GM19351 (cell line): ENCODE measurements at regions not wholly inside any gene's neighbourhood (a gene's known extent, or its start where the extent isn't known, plus 50 kb on each side); places are given as distances from the start of the nearest gene placed in this dataset.
"Not testable (repeated sequence)": the region's sequence is repeated elsewhere in the genome, so short reads cannot be mapped to it uniquely, and the experiment has no call there.

Experiments used
- ATAC-seq: cut with Tn5 transposase; IDR thresholded peaks from one replicate; pipeline ENCODE4 v1.9.1; 2021; ENCODE audit warnings: mild to moderate bottlenecking, moderate library complexity; ENCODE audit not compliant: unreplicated experiment

DNA sequence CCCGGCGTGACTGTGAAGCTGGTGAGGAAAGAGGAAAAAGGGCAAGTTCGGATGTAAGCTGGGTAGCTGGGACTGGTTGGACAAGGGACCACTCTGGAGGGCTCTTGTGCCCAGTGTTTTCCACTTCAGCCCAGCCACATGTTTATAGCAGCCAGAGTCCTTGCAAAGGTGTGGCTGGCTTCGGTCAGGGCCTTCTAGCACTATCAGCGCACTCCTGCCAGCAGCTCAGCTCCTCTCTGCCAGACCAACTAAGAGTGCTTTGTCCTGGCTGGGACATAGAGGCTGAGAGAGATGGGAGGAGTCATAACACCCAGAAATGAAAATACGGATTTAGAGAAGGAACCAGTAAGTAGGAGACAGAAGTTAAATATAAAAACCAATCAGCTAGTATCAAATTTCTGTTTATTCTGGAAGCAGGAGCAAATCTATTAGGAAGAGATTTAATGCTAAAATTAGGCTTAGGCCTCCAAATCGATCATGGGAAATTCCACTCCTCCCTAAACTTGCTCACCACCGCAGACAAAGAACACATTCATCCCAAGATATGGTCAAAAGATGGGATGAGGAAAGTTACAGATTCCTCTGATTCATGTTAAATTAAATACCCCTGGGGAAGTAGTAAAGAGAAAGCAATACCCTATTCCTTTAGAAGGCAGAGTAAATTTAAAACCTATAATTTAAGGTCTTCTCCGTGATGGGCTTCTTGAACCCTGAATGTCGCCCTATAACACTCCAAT, 135.0 kb downstream of the RALA start:
- no peak for ATAC-seq

DNA sequence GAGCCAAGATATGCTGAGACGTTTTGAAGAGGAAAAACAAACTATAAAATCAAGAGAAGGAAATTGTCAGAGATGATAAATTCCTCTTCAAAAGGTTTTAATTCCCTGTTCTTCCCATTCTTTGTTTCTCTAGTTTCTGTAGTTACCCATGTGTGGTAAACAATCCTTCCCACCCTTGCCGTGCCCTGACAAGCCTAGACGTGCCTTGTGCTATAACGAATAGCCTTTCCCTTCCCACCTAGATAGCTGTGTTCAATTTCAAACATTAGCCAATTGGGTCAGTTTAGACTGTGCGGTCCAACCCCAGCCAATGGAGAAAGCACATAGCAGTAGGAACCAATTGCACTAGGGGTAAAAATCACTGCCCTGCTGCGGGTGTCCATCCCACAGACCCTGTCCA, 138.1 kb downstream of the RALA start:
- no peak for ATAC-seq

DNA sequence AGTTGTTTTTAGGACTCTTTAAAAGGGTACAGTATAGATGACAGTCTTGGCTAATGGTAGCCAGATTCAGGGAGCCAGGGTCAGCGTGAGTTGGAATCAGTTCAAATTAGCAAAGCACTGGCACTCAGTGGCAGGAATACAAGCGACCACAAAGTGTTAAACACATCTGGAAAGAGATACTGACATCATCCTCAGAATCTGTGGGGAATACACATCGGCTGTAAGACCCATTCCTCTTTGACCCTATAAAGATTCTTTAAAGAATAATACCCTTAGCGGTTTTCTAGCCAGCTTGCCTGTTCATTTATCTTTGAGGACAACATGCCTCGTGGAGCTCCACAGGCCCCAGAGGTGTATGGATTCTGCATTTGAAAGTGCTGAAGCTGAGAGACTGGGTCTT, 139.1 kb downstream of the RALA start:
- ATAC-seq = not testable (repeated sequence)

DNA sequence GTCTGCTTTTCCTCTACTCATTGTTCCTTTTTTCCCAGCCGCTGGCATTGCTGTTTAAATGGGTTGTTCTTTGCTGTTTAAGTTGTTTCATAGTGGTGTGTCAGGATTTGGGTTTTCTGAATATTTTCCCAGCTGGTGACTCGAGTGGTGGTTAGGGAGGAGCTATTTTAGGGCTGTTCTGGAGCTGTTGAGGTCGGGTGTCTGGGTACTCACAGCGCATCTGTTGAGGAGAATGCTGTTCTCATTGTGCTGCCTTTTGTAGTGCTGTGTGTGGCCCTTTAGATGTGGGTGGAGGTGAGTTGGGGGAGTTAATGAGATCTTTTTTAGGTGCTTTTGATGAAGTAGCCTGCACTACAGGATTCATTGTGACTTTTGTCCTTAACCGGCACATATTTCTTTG, 139.5 kb downstream of the RALA start:
- not testable (repeated sequence) for ATAC-seq

DNA sequence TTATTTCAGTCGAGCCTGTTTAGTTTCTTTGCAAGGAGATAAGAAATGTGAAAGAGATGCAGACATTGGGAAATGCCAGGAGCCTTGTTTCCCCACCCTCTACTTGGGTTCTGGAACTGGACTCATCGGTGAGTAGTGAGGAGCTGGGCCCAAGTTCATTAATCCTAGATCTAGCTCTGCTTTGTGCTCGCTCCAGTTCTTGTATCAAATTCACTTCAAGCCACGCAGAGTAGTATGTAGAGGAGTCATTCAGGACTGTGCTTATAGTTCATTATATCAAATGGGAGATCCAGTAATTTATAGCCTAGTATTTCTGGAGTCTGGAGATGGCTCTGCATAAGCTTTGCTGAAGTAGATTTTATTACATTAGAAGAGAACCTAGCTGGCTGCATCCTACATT, 142.5 kb downstream of the RALA start:
- ATAC-seq = not testable (repeated sequence)

DNA sequence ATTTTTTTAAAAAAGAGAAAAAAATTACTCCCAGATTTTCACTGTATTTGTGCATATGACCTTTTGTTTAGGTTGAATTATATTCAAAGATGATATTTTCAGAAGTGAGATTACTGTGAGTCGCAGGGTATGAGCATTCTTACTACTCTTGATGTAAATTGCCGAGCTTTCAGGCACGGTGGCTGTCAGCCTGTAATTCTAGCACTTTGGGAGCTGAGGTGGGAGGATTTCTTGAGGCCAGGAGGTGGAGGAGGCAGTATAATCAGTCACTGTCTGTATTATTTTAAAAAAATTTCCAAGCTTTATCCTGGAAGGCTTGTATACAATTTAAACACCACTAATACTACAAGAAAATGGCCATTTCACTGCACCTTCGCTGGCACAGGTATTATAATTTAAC, 145.1 kb downstream of the RALA start:
- not testable (repeated sequence) for ATAC-seq

DNA sequence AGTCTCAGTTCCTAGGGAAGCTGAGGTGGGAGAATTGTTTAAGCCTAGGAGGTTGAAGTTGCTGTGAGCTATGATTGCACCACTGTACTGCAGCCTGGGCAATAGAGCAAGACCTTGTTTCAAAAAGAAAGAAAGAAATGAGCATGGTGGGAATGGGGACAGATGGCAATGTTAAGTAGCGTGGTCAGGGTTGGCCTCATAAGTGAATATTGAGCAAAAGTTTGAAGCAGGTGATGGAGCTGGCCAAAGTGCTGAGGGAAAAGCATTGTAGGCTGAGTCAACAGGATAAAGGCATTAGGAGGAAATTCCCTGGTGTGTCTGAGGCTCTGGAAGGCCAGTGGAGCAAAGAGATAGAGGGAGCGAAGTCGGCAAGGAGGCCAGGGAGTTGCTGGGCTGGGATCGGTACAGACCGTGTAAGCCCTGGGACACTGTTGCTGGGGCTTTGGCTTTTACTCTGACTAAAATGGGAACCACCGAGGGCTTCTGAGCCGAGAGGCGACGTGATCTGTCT, 151.0 kb downstream of the RALA start:
- not testable (repeated sequence) for ATAC-seq

DNA sequence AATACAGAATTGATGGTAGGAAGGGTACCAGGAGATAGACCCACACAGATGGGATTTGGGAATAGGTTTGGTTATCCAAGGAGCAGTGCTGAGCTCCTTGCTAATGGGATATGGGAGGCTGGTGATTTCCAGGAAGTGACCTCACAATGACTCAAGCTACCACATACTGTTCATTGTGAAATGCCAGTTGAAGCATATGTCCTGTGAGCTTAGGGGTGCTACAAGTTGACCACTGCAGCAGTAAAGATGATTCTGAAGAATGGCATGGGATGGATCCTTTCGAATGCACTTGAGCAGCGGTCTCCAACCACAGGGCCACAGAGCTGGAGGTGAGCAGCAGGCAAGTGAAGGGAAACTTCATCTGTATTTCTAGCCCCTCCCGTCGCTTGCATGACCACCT, 158.2 kb downstream of the RALA start:
- not testable (repeated sequence) for ATAC-seq

DNA sequence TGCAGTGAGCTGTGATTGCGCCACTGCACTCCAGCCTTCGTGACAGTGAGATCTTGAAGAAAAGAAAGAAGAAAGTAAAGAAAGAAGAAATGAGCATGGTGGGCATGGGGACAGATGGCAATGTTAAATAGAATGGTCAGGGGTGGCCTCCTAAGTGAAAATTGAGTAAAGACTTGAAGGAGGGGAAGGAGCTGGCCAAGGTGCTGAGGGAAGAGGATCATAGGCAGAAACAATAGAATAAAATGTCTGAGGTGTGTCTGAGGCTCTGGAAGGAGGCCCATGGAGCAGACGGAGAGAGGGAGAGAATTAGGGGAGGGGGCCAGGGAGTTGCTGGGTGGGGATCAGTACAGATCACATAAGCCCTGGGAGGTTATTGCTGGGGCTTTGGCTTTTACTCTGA, 163.1 kb downstream of the RALA start:
- ATAC-seq = not testable (repeated sequence)

DNA sequence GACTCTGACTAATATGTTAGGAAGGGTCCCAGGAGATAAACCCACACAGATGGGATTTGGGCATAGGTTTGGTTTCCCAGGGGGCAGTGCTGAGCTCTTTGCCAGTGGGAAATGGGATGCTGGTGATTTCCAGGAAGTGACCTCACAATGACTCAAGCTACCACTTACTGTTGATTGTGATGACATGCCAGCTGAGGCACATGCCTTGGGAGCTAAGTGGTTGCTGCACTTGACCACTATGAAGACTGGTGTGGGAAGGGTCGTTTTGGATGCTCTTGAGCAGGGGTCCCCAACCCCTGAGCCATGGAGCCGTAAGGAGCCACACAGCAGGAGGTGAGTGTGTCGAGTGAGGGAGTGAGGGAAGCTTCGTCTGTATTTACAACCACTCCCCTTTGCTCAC, 159.0 kb upstream of the CDK13 start:
- not testable (repeated sequence) for ATAC-seq

DNA sequence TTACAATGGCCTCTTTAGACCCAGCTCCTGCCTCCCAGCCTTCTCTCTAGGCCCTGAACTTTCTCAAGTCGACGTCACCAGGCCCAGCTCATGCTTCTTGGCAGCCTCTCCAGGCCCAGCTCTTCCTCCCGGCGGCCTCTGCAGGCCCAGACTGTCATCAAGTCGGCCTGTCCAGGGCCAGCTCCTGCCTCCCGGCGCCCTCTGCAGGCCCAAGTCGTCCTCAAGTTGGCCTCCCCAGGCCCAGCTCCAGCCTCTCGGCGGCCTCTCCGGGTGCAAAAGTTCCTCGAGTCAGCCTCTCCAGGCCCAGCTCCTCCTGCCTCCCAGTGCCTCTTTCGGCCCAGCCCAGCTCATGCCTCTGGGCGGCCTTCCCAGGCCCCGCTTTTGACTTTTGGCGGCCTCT, 158.1 kb upstream of the CDK13 start:
- not testable (repeated sequence) for ATAC-seq

DNA sequence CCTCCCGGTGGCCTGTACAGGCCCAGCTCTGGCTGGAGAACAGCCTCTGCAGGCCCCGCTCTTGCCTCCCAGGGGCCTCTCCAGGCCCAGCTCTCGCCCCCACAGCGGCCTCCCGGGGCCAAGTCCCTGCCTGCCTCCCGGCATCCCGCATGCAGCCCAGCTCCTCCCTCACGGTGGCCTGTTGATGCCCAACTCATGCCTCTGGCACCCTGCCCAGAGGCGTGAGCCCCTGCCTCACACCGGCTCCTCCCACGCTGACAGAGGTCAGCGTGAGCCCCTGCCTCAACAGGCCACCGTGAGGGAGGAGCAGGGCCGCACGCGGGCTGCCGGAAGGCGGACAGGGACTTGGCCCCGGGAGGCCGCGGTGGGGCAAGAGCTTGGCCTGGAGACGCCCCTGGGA, 157.0 kb upstream of the CDK13 start:
- not testable (repeated sequence) for ATAC-seq

DNA sequence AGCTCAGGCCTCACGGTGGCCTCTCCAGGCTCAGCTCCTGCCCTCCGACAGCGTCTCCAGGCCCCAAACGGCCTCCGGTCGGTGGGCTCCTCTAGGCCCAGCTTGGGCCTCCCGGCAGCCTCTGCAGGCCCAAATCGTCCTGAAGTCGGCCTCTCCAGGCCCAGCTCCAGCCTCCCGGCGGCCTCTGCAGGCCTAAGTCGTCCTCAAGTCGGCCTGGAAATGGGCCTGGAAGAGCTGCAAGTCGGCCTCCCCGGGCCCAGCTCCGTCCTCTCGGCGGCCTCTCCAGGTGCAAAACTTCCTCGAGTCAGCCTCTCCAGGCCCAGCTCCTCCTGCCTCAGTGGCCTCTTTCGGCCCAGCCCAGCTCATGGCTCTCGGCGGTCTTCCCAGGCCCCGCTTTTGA, 156.2 kb upstream of the CDK13 start:
- ATAC-seq = not testable (repeated sequence)

DNA sequence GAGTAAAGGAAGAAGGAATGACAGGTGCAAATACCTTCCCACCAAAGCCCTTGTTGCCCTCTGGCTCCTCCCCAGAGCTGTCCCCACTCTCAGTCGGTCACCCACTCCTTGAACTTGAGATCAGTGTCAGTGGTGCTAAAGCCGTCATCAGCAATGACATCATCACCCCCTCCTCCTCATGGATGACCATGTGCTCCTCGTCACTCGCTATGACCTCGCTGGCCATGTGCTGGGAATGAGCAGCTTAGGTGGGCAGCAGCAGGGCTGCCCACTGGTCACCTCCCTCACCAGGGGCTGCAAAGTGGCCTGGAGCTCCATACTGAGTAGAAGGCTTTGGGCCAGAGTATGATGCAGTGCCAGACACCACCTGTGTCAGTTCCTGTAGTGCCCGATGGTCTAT, 153.1 kb upstream of the CDK13 start:
- not testable (repeated sequence) for ATAC-seq

DNA sequence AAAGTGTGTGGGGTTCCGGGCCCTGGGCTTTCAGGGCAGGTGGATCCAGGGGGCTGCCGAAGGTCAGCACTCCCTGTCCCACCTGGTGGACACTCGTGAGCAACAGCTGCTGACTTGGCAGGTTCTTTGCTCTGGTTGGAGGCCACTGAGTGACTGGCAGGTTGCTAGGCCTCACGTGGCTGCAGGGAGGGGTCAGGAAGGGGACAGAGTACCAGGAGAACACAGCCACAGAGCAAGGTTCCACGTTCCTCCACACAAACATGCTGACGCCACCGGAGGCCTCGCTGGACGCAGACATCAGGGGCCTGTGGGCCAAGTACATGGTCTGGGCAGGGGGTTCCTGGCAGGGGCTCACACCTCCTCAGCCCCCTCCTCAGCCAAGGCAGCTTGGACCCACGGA, 152.0 kb upstream of the CDK13 start:
- ATAC-seq = not testable (repeated sequence)

DNA sequence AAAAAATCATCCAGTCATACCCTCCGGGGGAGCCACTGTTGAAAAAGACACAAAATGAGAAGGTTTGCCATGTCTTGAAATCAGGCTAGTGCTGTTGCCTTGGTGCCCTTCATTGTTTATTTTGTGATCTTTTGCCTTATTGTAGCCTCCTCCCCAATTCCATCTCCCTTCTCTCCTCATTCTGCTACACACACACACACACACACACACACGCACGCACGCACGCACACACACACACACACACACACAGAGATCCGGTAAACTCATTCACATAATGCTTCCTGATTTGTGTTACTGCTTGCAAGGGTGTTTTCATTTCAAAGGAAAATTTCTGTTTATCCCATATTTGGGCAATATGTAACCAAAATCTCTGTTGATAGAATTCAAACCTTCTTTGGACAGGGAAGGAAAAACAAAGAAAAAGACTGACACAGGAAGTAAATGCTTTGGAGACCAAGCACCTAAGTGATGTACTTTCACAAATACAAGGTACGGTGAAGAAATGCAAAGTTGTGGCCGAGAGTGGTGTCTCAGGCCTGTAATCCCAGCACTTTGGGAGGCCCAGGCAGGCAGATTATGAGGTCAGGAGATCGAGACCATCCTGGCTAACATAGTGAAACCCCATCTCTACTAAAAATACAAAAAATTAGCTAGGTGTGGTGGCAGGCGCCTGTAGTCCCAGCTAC, 141.1 kb upstream of the CDK13 start:
- no peak for ATAC-seq

DNA sequence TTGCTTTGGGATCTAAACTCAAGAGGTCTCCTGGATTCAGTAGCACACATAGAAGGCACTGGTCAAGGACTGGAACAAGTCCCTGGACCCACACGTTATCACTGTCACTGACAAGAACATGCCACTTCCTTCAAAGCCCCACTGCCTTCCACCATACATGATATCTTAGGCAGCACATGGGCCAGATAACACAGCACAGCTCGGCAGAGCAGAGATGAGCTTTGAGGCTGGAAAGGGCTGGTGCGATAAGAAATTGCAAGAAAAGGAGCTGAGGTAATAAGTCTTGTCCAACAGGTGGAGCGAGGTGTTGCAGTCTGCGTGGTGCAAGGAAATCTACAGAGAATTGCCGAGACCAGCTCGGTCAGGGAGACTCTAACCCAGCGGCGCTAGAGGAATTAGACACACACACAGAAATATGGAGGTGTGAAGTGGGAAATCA, 139.8 kb upstream of the CDK13 start:
- no peak for ATAC-seq

DNA sequence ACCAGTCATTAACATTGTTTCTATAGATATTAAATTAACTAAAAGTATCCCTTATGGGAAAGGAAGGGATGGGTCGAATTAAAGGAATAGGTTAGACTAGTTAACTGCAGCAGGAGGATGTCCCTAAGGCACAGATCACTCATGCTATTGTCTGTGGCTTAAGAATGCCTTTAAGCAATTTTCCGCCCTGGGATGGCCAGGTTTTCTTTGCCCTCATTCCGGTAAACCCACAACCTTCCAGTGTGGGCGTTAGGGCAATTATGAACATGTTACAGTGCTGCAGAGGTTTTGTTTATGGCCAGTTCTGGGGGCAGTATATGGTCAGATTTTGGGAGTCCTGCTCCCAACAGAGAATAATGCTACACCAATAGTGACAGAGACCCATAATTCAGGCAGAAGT, 139.3 kb upstream of the CDK13 start:
- no peak for ATAC-seq

DNA sequence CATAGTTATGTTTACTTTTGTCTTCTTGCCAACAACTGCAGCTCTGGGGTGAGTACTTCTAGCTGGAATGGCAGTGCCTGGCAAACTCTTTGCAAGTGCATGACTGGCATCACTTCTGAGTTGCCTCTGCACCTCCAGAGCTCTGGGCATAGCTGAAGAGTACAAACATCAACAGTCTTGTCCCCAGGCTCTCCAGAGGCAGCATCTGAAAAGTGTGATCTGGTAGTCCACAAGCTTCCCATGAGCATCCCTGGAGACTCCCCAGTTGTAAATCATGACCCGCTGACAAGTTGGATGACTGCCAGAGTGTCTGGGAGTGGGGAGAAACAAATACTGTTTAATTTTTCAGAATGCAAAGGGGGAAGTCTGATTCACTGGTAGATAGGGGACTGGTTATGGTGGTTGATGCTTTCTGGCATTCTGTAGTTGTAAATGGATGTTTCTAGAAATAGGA, 138.9 kb upstream of the CDK13 start:
- no peak for ATAC-seq

DNA sequence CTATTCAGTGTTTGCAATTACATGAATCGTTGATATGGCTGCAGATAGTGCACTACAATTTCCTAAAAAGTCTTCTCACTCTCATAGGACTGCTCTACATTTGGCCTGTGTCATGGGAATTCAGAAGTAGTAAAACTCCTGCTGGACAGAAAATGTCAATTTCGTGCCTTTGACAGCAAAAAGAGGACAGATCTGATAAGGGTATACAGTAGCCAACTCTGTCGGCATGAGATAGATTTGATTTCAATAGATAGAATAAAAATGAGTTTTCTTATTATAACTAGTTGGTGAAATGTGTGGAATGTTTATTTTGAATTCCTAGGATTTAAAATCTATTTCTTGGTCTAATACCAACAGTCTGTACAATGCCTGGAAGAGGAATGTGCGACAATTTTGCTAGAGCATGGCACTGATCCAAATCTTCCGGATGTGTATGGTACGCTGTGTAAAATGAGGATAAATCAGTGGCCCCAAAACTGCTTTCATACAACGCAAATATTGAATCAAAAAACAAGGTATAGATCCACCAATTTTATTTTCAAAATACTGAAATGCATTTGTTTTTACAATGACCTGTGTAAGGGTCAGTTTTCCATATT, 133.5 kb upstream of the CDK13 start:
- ATAC-seq = no peak

DNA sequence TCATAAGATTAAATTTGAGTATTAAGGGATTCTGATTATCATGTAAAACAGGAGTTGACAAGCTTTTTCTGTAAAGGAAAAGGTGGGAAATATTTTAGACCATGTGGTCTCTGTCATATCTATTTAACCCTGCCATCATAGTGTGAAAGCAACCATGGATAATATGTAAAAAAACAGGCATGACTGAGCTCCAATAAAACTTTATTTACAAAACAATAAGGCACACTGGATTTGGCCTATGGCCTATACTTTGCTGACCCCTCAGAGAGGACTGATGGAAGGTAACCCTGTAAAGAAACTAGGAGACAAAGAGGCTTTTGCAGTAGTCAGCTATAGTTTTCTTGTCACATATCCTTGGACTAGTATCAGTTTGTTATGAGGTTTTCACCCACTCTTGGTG, 130.5 kb upstream of the CDK13 start:
- ATAC-seq = no peak
